Left forelimb (tissue), 1 donor: ENCODE measurements at regions not wholly inside any gene's neighbourhood (a gene's known extent, or its start where the extent isn't known, plus 50 kb on each side); places are given as distances from the start of the nearest gene placed in this dataset.

ENCODE experiments used
- DNase-seq: peaks from one replicate; pipeline ENCODE4 v3.0.0-alpha.2; 2018; ENCODE audit warnings: low spot score

DNA sequence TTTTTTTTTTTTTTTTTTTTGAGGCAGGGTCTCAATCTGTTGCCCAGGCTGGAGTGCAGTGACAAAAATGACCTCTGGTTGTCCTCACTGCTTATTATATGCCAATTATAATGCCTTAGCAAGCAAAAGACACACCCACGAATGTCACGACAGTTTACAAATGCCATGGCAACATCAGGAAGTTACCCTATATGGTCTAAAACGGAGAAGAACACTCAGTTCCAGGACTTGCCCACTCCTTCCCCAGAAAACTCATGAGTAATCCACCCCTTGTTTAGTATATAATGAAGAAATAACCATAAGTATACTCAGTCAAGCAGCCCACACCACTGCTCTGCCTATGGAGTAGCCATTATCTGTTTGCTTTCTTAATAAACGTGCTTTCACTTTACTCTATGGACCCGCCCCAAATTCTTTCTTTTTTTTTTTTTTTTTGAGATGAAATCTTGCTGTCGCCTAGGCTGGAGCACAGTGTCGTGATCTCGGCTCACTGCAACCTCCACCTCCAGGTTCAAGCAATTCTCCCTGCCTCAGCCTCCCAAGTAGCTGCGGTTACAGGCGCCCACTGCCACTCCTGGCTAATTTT is 106.2 kb downstream of the SMIM20 start:
- no peak for DNase-seq

GRCh38 chr4:26020881-26021280 is 106.9 kb downstream of the SMIM20 start:
- no peak for DNase-seq

DNA sequence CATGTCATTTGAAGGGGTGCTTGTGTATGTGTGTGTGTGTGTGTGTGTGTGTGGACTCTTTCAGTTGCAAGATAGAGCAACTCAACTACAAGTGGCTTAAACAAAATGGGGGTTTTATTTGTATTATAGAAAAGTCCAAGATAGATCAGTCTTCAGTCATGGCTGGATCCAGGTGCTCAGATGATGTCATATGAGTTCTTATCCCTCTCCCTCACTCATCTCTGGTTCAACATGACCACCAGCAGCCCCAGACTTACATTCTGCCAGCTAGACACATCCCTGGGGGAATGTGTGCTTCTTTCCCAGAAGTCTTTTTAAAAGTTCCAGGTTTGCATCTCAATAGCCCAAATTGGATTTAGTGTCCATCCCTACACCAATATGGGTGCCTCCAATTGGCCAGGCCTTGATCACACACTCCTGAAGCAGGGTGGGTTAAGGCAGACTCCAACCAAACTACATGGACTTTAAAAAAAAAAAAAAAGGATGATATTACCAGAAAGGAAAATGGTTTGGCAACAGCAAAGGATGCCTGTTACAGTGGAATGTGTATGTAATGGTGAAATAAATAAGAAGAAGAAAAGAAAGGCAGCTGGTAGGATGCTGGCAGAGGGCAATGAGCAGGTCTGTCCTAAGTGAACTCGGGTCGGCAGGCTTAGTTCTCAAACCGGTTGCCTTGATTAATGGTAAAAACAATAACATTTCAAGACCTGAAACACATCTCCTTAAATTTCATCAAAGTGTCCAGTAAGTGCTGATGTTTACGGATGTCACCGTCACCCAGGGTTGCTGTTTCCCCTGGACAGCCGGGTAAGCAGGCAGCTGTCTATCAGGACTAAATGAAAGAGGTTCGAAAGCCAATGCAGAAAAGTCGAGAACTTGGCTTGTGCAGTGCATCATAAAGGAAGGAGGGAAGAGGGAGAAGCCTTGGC is 107.7 kb downstream of the SMIM20 start:
- DNase-seq = no peak

- DNase-seq = no peak
Measured at GRCh38 chr4:26022346-26023202, 108.6 kb downstream of the SMIM20 start.

DNA sequence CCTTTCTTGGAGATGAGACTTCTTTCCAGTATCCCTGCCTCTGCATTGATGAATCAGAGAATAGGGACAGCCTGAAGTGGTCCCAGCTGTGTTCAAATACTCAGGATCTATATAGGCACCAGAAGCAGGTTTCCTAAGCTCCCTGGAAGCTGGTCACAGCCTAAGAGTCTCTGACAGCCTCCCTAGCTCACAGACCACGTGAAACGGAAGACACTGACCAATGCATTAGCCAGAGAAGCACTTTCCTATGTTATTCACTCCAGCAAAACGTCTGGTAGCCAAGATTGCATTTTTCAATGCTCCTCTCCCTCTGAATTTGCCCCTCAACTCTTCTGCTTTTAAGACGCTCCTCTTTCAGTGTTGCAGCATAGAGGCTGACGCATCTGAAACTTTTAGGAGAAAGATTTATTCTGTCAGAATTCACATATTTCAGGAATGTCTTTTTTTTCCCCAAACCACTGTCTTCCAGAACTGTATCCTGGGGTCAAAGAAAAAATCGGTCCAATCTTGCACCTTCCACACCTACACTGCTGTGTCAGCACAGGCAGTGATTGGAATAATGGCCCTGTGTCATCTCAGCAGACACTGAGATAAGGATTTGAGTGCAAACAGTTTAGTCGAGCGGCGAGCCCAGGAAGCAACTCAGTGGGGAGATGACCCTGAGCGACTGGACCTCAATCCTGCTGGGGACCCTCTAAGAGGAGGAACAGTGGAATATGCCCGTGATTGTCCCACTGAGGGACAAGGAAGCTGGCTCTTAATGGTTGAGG is 109.4 kb downstream of the SMIM20 start:
- DNase-seq = no peak

GRCh38 chr4:26024079-26024478 is 110.1 kb downstream of the SMIM20 start:
- DNase-seq = no peak

- DNase-seq = no peak
Measured at GRCh38 chr4:26028133-26028792, 114.2 kb downstream of the SMIM20 start.

GRCh38 chr4:26028793-26029567 is 115.0 kb downstream of the SMIM20 start:
- DNase-seq = peak; percentile 90

GRCh38 chr4:26029568-26030131 is 115.6 kb downstream of the SMIM20 start:
- no peak for DNase-seq

GRCh38 chr4:26030260-26030667 is 116.2 kb downstream of the SMIM20 start:
- DNase-seq = no peak

GRCh38 chr4:26030780-26031179 is 116.8 kb downstream of the SMIM20 start:
- DNase-seq = no peak

DNA sequence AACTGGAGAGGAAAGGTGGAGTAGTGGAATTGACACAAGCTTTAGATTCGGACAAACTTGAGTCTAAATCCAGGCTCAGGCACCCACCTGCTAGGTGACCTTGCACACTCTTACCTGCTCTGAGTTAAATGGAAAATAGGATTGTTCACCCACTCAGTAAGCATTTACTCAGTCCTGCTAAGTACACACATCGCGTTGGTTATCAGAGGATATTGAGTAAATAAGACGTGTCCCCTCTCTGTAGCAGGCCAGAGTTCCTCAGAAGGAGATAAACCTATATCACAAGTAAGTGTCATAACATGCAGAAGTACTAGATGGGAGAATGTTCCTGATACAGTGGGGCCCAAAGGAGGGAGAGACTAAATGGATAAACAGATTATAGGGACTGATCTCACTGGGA is 117.7 kb downstream of the SMIM20 start:
- no peak for DNase-seq

DNA sequence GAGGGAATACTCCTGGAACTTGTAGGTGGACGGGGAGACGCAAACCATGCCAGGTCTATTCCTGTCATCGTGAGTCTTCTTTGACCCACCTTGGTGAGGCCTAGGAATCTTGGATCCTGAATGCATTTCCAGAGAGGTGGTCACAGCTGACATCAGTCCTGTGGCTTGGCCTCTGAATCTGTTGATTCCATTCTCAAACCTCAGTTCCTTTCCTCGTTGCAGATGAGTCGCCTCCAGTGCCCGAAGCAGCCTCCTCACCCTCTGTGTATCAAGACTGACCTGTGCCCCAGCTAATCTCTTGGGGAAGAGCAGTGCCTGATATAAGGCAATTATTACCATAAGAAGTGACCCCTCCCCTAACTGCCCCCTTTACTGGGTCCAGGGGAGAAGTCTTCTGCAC is 118.1 kb downstream of the SMIM20 start:
- no peak for DNase-seq

DNA sequence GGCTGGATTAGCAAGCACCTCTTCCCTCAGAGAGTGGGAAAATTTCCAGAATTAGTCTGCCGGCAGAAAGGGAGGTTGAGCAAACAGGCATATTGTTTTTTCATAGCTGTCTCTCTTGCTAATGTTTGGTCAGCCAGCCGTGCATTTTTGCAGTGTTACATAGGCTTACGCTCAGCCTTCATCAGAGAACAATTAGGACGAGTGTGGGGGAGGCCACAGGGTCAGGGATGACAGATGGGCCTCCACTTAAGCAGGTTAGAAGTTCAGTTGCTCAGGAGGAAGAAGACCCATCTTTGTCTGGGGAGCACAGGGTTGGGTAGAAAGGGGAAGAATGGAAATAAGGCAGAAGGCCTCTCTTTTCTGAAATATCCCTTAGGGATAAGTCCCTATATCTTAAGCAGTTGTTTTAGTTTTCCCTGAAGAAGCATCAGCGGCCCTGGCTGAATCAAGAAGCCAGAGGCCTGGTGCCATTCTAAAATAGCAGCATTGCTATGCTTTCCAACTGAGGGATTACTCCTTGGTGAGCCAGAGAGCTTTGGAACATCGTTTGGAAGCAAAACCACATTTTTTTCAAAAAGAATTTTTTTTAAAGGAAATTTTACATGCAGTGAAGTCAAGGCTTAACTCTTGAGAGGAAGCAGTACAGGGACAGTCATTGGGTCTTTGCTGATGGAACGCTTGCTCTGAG is 118.8 kb downstream of the SMIM20 start:
- no peak for DNase-seq

GRCh38 chr4:26033389-26033788 is 119.4 kb downstream of the SMIM20 start:
- no peak for DNase-seq

- no peak for DNase-seq
Measured at GRCh38 chr4:26034849-26035248, 120.8 kb downstream of the SMIM20 start.

- DNase-seq = no peak
Measured at GRCh38 chr4:26035921-26036320, 121.9 kb downstream of the SMIM20 start.

DNA sequence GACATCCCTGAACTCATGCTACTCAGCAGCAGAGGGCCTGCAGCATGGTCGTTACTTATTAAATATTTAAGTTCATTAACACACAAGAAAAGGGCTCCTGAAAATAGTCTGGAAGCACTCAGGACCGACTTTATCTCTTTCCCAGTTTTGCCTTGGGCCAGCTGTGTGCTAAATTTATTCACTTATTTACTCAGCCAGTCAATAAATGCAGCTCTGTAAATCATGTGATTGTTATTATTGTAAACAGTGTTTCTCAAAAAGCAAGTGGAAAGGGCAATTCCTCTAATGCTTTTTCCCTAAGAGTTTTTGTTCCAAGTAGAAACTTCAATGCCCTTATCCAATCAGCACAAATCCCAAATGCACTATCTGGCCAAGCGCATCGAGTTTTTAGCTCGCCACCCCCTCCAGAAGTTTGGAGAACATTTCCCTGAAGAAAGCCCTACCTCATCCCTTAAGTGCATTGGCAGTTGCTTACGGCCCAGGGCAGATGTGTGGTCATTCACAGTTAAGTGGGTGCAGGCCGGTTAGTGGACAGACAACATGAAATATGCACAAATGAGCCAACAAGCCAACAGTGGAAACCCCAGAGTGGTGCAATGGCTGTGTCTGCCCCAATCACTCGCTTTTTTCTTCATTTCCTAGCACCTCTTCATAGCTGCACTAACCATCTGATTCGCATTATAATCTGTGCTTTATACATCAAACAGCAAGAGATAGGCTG is 125.8 kb downstream of the SMIM20 start:
- DNase-seq = no peak

GRCh38 chr4:26044524-26044923 is 130.5 kb downstream of the SMIM20 start:
- no peak for DNase-seq
